ENCODE measurements at regions not wholly inside any gene's neighbourhood (a gene's known extent, or its start where the extent isn't known, plus 50 kb on each side); places are given as distances from the start of the nearest gene placed in this dataset.

DNA sequence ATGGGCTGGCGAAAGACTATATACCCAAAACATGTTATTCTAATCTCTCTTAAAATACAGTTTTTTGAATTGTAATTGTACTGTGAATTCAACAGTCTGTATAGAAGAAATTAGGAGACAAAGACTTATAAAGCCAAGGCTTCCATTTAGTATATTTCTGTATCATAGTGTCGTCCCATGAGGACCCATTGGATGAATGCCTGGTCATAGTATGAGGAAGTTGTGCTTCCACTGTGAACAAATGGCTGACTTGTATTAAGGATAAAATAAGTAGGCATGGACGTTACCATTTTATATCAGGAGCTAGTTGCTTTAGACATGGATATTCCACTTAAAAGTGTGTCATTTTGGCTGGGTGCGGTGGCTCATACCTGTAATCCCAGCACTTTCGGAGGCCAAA, 55.9 kb upstream of the NAV3 start:
- TF ChIP-seq, protein P1, sequence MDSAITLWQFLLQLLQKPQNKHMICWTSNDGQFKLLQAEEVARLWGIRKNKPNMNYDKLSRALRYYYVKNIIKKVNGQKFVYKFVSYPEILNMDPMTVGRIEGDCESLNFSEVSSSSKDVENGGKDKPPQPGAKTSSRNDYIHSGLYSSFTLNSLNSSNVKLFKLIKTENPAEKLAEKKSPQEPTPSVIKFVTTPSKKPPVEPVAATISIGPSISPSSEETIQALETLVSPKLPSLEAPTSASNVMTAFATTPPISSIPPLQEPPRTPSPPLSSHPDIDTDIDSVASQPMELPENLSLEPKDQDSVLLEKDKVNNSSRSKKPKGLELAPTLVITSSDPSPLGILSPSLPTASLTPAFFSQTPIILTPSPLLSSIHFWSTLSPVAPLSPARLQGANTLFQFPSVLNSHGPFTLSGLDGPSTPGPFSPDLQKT (IDR thresholded peaks at IDR 0.05; ENCODE audit: borderline replicate concordance, low read depth, low read length), result no peak
- TF ChIP-seq, protein P2, sequence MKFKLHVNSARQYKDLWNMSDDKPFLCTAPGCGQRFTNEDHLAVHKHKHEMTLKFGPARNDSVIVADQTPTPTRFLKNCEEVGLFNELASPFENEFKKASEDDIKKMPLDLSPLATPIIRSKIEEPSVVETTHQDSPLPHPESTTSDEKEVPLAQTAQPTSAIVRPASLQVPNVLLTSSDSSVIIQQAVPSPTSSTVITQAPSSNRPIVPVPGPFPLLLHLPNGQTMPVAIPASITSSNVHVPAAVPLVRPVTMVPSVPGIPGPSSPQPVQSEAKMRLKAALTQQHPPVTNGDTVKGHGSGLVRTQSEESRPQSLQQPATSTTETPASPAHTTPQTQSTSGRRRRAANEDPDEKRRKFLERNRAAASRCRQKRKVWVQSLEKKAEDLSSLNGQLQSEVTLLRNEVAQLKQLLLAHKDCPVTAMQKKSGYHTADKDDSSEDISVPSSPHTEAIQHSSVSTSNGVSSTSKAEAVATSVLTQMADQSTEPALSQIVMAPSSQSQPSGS (tag by site-specific recombination; IDR thresholded peaks at IDR 0.05; ENCODE audit: low read depth), result no peak
- TF ChIP-seq, protein P3, sequence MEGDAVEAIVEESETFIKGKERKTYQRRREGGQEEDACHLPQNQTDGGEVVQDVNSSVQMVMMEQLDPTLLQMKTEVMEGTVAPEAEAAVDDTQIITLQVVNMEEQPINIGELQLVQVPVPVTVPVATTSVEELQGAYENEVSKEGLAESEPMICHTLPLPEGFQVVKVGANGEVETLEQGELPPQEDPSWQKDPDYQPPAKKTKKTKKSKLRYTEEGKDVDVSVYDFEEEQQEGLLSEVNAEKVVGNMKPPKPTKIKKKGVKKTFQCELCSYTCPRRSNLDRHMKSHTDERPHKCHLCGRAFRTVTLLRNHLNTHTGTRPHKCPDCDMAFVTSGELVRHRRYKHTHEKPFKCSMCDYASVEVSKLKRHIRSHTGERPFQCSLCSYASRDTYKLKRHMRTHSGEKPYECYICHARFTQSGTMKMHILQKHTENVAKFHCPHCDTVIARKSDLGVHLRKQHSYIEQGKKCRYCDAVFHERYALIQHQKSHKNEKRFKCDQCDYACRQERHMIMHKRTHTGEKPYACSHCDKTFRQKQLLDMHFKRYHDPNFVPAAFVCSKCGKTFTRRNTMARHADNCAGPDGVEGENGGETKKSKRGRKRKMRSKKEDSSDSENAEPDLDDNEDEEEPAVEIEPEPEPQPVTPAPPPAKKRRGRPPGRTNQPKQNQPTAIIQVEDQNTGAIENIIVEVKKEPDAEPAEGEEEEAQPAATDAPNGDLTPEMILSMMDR (tag by site-specific recombination; IDR thresholded peaks at IDR 0.05), result no peak
- no peak for TF ChIP-seq ZNF274 (IDR thresholded peaks at IDR 0.05; ENCODE audit: low read length)
- TF ChIP-seq ZNF274 (tag by site-specific recombination; IDR thresholded peaks at IDR 0.05; ENCODE audit: borderline replicate concordance), result no peak
- TF ChIP-seq, protein P4, sequence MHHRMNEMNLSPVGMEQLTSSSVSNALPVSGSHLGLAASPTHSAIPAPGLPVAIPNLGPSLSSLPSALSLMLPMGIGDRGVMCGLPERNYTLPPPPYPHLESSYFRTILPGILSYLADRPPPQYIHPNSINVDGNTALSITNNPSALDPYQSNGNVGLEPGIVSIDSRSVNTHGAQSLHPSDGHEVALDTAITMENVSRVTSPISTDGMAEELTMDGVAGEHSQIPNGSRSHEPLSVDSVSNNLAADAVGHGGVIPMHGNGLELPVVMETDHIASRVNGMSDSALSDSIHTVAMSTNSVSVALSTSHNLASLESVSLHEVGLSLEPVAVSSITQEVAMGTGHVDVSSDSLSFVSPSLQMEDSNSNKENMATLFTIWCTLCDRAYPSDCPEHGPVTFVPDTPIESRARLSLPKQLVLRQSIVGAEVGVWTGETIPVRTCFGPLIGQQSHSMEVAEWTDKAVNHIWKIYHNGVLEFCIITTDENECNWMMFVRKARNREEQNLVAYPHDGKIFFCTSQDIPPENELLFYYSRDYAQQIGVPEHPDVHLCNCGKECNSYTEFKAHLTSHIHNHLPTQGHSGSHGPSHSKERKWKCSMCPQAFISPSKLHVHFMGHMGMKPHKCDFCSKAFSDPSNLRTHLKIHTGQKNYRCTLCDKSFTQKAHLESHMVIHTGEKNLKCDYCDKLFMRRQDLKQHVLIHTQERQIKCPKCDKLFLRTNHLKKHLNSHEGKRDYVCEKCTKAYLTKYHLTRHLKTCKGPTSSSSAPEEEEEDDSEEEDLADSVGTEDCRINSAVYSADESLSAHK (tag by site-specific recombination; IDR thresholded peaks at IDR 0.05), result no peak
- TF ChIP-seq, protein P5, sequence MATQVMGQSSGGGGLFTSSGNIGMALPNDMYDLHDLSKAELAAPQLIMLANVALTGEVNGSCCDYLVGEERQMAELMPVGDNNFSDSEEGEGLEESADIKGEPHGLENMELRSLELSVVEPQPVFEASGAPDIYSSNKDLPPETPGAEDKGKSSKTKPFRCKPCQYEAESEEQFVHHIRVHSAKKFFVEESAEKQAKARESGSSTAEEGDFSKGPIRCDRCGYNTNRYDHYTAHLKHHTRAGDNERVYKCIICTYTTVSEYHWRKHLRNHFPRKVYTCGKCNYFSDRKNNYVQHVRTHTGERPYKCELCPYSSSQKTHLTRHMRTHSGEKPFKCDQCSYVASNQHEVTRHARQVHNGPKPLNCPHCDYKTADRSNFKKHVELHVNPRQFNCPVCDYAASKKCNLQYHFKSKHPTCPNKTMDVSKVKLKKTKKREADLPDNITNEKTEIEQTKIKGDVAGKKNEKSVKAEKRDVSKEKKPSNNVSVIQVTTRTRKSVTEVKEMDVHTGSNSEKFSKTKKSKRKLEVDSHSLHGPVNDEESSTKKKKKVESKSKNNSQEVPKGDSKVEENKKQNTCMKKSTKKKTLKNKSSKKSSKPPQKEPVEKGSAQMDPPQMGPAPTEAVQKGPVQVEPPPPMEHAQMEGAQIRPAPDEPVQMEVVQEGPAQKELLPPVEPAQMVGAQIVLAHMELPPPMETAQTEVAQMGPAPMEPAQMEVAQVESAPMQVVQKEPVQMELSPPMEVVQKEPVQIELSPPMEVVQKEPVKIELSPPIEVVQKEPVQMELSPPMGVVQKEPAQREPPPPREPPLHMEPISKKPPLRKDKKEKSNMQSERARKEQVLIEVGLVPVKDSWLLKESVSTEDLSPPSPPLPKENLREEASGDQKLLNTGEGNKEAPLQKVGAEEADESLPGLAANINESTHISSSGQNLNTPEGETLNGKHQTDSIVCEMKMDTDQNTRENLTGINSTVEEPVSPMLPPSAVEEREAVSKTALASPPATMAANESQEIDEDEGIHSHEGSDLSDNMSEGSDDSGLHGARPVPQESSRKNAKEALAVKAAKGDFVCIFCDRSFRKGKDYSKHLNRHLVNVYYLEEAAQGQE (tag by site-specific recombination; IDR thresholded peaks at IDR 0.05), result no peak
- TF ChIP-seq SP3 (tag by site-specific recombination; IDR thresholded peaks at IDR 0.05), result no peak
- TF ChIP-seq ZNF169 (tag by site-specific recombination; IDR thresholded peaks at IDR 0.05), result no peak

All from HEK293 (cell line).